ENCODE measurements at regions not wholly inside any gene's neighbourhood (a gene's known extent, or its start where the extent isn't known, plus 50 kb on each side); places are given as distances from the start of the nearest gene placed in this dataset.

GRCh38 chr1:208829595-208829994, 585.4 kb upstream of the PLXNA2 start:
- intact Hi-C loops (cut with micrococcal nuclease), result no loop called here

GRCh38 chr1:208834381-208835096, 590.4 kb upstream of the PLXNA2 start:
- intact Hi-C loops (cut with micrococcal nuclease), result no loop called here

GRCh38 chr1:208835097-208835463, 590.9 kb upstream of the PLXNA2 start:
- intact Hi-C loops (cut with micrococcal nuclease), result no loop called here

GRCh38 chr1:208835781-208836180, 591.6 kb upstream of the PLXNA2 start:
- intact Hi-C loops (cut with micrococcal nuclease), result no loop called here

- intact Hi-C loops (cut with micrococcal nuclease), result no loop called here
These were observed 593.1 kb upstream of the PLXNA2 start for GRCh38 chr1:208837242-208837641.

- intact Hi-C loops (cut with micrococcal nuclease), result no loop called here
These were observed 597.3 kb upstream of the PLXNA2 start for GRCh38 chr1:208841436-208841835.

- intact Hi-C loops (cut with micrococcal nuclease), result no loop called here
These were observed 598.3 kb upstream of the PLXNA2 start for GRCh38 chr1:208842451-208842850.

GRCh38 chr1:208844158-208844557, 600.0 kb upstream of the PLXNA2 start:
- intact Hi-C loops (cut with micrococcal nuclease), result no loop called here

GRCh38 chr1:208848854-208849253, 604.7 kb upstream of the PLXNA2 start:
- intact Hi-C loops (cut with micrococcal nuclease), result no loop called here

GRCh38 chr1:208850442-208850841, 606.3 kb upstream of the PLXNA2 start:
- intact Hi-C loops (cut with micrococcal nuclease), result no loop called here

GRCh38 chr1:208851366-208851765, 607.2 kb upstream of the PLXNA2 start:
- intact Hi-C loops (cut with micrococcal nuclease), result no loop called here

- intact Hi-C loops (cut with micrococcal nuclease), result no loop called here
These were observed 608.7 kb upstream of the PLXNA2 start for GRCh38 chr1:208852911-208853310.

- intact Hi-C loops (cut with micrococcal nuclease), result no loop called here
These were observed 611.2 kb upstream of the PLXNA2 start for GRCh38 chr1:208855403-208855802.

- intact Hi-C loops (cut with micrococcal nuclease), result no loop called here
These were observed 613.3 kb upstream of the PLXNA2 start for GRCh38 chr1:208857465-208857864.

- intact Hi-C loops (cut with micrococcal nuclease), result no loop called here
These were observed 614.6 kb upstream of the PLXNA2 start for GRCh38 chr1:208858738-208859137.

- intact Hi-C loops (cut with micrococcal nuclease), result no loop called here
These were observed 620.3 kb upstream of the PLXNA2 start for GRCh38 chr1:208864366-208864965.

- intact Hi-C loops (cut with micrococcal nuclease), result no loop called here
These were observed 622.3 kb upstream of the PLXNA2 start for GRCh38 chr1:208866386-208866955.

- intact Hi-C loops (cut with micrococcal nuclease), result no loop called here
These were observed 624.4 kb upstream of the PLXNA2 start for GRCh38 chr1:208868554-208868953.

- intact Hi-C loops (cut with micrococcal nuclease), result no loop called here
These were observed 630.7 kb upstream of the PLXNA2 start for GRCh38 chr1:208874915-208875314.

- intact Hi-C loops (cut with micrococcal nuclease), result no loop called here
These were observed 634.8 kb upstream of the PLXNA2 start for GRCh38 chr1:208879022-208879421.

- intact Hi-C loops (cut with micrococcal nuclease), result no loop called here
These were observed 636.4 kb upstream of the PLXNA2 start for GRCh38 chr1:208880433-208881100.

GRCh38 chr1:208885060-208885459, 640.9 kb upstream of the PLXNA2 start:
- intact Hi-C loops (cut with micrococcal nuclease), result no loop called here

Measured in T-helper 2 cell treated with Interferon-gamma antibody and Interleukin-4, amounts not matched to agents 100 ng/mL and 5 ng/mL, for 36 hours (primary cell).